Urinary bladder (tissue), 3 donors: ENCODE measurements at regions not wholly inside any gene's neighbourhood (a gene's known extent, or its start where the extent isn't known, plus 50 kb on each side); places are given as distances from the start of the nearest gene placed in this dataset.

Experiments
- DNase-seq: peaks from one replicate; pipeline ENCODE4 v3.0.0-alpha.2; 2015; ENCODE audit errors: extremely low spot score
- H3K27ac ChIP-seq: one replicate; pipeline ENCODE4 v1.5.1; 2013; ENCODE audit warnings: low read depth, mild to moderate bottlenecking, moderate library complexity
- H3K36me3 ChIP-seq: one replicate; pipeline ENCODE4 v1.6.1; 2013; ENCODE audit warnings: mild to moderate bottlenecking, moderate library complexity; ENCODE audit not compliant: insufficient read depth
- H3K4me1 ChIP-seq: one replicate; pipeline ENCODE4 v1.6.1; 2013; ENCODE audit warnings: mild to moderate bottlenecking, moderate library complexity; ENCODE audit not compliant: insufficient read depth
- H3K4me3 ChIP-seq: one replicate; pipeline ENCODE4 v1.5.1; 2013; ENCODE audit warnings: low read depth, low read length
- WGBS: extraction: QIAGEN DNeasy Blood & Tissue Kit; methylation state at CpG from one replicate; pipeline ENCODE4 v1.1.7; 2013; 5-methylcytosine and 5-hydroxymethylcytosine counted together
- donor health status: healthy with polysubstance abuse.
- donor health status: healthy.

DNA sequence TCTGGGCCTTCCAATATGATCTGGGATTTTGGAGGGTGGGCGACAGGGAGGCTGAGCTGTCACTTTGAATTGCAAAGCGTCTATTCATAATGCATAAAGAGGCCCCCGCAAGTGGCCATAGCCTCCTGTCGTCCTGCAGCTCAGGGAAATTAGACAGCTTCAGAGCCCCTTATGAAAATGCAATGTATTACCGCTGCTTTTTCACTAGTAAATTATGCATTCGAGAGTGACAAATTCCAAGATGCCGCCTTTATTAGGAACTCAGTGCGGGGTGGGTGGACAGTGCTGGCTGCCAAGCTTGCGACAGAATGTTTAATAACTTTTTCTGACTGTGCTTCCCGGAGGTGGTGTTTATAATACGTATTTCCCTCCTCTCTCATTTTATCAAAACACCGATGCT lies 168.5 kb downstream of the DHX35 start:
- Histone ChIP-seq H3K27ac (no peak overlapping the region), H3K36me3 (no peaks in the 10 kb centered on the region), H3K4me1 (no peaks in the 10 kb centered on the region), H3K4me3 (no peak overlapping the region)
- no peak for DNase-seq
- 61% methylated on average over 12 of the region's 12 CpGs for WGBS

DNA sequence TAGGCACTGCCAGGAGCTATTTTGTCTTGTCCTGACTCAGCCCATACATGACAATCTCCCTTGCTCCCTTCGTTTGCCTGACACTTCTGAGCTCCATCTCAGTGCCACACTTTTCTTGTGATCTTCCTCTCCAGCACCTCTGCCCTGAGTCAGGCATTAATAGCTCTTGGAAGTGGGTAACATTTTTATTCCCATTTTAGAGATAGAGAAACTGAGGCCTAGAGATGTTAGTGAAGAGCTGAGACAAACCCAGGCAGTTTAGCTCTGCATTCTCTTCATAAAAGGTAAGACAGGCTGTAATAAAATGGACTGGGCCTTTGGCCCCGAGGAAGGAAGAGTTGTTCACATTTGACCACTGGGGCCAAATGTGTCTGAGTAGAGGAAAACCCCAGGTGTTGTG lies 167.4 kb downstream of the DHX35 start:
- WGBS, result 69% methylated on average over 2 of the region's 2 CpGs
- Histone ChIP-seq H3K27ac (no peak overlapping the region), H3K4me1 (no peaks in the 10 kb centered on the region), H3K36me3 (no peaks in the 10 kb centered on the region), H3K4me3 (no peak overlapping the region)
- no peak for DNase-seq

DNA sequence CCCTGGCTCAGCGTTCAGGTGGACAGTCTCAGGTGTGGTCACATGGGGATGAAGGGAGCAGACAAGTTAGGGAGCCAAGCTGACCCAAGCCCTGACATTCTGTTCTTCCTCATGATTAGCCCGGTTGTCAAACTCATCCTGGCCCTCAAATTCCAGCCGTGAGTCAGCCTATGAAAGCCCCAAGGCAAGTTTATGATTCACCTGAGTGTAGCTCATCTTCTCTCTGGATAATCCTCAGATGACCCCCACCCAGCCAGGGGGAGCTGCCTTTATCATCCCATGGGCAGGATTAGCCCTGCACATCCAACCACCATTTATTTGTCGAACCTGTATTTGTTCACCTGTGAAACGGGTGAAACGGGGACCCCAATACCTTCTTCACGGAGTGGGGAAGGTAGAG lies 161.9 kb downstream of the DHX35 start:
- WGBS, result 92% methylated on average over 7 of the region's 7 CpGs
- H3K36me3 ChIP-seq, result no peaks in the 10 kb centered on the region
- DNase-seq, result no peak
- no peak overlapping the region for H3K4me3 ChIP-seq
- H3K4me1 ChIP-seq, result no peaks in the 10 kb centered on the region
- no peak overlapping the region for H3K27ac ChIP-seq

DNA sequence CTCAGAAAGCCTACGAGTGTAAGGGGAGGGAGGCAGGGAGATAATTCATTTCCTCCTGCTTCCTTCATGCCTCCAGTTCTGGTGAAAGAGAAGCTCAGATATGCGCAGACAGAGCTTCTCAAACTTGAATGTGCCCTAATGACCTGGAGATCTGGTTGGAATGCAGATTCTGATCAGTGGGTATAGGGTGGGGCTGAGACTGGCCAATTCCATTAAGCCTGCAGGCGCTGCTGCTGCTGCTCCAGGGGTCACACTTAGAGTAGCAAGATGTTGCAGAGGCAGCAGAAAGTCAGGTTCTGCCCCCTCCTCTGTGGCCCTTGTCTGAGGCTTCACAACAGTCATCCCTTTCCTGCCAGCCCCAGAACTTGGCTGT lies 161.0 kb downstream of the DHX35 start:
- no peak overlapping the region for H3K4me3 ChIP-seq
- DNase-seq, result no peak
- H3K36me3 ChIP-seq, result no peaks in the 10 kb centered on the region
- no peak overlapping the region for H3K27ac ChIP-seq
- H3K4me1 ChIP-seq, result no peaks in the 10 kb centered on the region
- WGBS, result 45% methylated on average over 3 of the region's 3 CpGs

DNA sequence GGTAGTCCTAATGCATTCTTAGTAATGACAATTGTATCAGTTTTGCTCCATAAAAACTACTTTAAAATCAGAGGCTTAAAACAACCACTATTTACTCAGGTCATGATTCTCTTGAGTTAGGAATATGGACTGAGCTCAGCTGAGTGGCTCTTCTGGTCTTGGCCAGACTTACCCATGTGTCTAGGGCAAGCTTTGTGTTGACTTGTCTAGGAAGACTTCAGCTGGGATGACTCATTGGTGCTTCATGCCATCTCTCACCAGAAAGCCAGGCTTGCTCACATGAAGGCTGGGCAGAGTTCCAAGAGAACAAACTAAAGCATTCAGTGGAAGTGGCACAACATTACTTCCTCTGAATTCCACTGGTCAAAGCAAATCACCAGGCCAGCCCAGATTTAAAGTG lies 155.3 kb downstream of the DHX35 start:
- Histone ChIP-seq H3K36me3 (no peaks in the 10 kb centered on the region), H3K4me3 (no peak overlapping the region), H3K4me1 (no peaks in the 10 kb centered on the region), H3K27ac (no peak overlapping the region)
- DNase-seq, result no peak

DNA sequence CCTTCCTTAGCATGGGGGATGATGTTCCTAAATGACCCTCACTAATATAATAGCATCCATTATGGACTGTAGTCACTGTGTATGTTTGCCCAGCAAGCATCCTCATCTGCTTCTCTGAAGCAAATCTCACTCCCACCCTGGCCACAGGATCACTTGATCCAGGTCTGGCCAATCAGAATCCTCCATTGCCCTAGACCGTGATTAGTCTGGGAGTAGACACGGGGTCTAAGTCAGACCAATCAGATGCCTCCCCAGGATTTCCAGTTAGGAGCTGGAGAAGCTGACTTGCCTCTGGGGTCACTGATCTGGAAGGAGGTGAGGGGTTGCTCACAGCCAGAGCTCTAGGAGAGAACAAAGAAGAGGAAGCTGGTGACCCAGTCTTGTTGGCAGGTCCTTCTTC lies 153.9 kb downstream of the DHX35 start:
- Histone ChIP-seq H3K4me1 (no peaks in the 10 kb centered on the region), H3K27ac (no peak overlapping the region), H3K36me3 (no peaks in the 10 kb centered on the region), H3K4me3 (no peak overlapping the region)
- WGBS, result 92% methylated on average over 2 of the region's 2 CpGs
- no peak for DNase-seq

DNA sequence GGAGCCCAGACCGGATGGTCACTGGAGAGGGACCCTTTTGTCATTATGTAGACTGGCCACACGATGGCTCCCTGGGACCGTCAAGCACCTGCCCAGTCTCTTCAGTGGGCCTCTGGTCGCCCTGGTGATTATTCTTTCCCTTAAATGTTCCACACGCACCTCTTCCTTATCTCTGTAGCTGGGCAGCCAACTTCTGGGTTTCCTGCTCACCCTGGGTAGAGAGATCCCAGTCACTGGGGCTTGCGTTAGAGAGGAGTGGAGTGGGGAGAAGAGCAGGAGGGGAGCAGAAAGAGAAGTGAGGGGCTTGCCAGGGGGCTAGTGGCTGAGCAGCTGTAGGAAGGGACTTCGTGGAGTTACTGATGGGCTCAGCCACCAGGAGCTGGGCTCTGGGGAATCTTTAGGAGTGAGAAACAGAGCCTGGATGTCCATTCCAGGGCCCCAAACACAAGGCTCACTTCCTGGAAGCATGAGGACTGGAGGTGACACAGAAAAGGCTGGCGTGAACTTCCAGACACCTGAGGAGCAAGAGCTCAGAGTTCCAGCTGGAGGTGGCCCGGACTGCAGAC lies 150.1 kb downstream of the DHX35 start:
- H3K36me3 ChIP-seq, result no peaks in the 10 kb centered on the region
- WGBS, result 27% methylated on average over 9 of the region's 9 CpGs
- H3K27ac ChIP-seq, result no peak overlapping the region
- DNase-seq, result no peak
- no peak overlapping the region for H3K4me3 ChIP-seq
- no peaks in the 10 kb centered on the region for H3K4me1 ChIP-seq

DNA sequence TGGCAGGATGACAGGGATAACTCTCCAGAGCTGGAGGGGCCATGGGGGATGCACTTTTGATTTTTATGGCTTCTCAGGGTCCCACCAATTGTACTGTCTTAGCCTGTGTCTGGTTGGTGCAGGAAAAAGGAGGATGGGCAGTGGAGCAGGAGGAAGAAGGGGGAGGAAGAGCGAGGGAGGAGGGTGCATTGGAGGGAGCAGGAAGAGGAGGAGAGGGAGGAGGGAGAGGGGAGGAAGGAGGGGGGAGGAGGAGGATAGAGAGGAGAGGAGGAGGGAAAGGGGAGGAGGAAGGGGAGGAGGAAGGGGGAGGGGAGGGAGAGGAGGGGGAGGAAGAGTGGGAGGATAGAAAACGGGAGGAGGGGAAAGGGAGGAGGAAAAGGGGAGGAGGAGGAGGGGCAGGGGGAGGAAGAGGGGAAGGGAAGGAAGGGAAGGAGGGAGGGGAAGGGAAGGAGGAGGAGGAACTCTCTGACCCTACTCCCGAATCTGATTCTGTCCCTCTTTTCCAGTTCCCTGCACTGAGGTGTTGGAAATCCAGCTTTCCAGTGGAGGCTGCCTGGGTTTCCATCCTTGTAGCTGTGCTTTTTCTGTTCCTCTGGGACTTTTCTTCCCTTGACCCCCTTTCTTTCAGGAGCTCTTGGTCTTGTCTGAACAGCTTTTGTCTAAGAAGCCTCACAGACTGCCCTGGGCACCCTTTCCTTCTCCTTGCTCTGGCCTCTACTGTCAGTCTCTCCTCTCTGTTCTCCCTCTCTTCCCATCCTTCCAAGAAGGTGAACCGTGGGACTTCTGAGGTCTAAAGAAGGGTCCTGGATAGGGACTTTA lies 149.4 kb downstream of the DHX35 start:
- Histone ChIP-seq H3K4me3 (no peak overlapping the region), H3K27ac (no peak overlapping the region), H3K4me1 (no peaks in the 10 kb centered on the region), H3K36me3 (no peaks in the 10 kb centered on the region)
- WGBS, result 7% methylated on average over 4 of the region's 4 CpGs
- no peak for DNase-seq

DNA sequence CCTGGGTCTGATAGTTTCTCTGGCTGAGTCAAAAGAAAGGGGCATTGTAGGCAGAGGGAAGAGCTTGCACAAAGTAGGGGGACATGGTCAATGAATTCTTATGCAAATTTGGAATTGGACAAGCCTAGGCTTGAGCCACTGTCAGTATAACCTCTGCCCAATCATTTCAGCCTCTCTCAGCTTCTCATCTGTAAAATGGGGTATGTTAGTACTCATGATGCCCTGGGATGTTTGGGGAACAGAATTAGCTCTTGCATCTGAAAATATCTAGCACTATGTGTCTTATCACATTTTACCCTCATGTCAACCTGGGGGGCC lies 148.6 kb downstream of the DHX35 start:
- H3K36me3 ChIP-seq, result no peaks in the 10 kb centered on the region
- no peak overlapping the region for H3K27ac ChIP-seq

DNA sequence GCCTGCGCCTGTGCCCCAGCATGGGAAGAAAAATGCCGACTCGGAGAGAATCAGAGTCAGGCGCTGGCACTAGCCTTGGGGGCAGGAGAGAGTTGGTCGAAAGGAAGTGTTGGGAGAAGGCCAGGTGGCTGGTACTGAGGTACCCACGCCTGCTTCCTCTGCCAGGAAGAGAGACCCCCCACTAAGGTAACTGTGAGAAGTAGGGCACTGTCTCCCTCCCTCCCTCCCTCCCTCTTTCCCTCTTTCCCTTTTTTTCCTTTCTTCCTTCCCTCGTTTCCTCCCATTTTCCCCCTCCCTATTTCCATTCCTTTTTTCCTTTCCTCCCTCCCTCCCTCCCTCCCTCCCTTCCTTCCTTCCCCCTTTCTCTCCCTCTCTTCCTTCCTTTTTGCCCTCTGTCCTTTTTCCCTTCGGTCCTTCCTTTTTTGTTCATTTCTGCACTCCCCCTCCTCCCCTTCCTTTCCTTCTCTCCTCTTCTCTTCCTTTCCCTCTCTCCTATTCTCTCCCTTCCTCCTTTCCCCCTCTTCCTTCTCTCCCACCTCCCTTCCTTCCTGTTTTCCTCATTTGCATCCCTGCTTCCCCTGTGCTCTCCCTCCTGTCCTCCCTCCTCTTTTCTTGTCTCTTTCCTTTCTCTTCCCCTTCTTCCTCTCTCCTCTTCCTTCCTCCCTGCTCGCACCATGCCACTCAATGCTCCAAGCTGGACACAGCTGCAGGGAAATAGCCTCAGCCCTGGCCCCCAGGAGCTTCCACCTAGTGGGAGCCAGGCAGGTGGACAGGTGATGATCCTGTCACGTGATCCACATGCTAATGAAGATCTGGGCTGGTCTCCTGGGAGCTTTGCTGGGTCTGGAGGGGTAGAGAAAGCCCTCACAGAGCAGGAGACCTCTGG lies 148.0 kb downstream of the DHX35 start:
- H3K36me3 ChIP-seq, result no peaks in the 10 kb centered on the region

More for the DNA sequence above, 148.6 kb downstream of the DHX35 start:
- DNase-seq, result no peak
- H3K4me3 ChIP-seq, result no peak overlapping the region
- no peaks in the 10 kb centered on the region for H3K4me1 ChIP-seq

DNA sequence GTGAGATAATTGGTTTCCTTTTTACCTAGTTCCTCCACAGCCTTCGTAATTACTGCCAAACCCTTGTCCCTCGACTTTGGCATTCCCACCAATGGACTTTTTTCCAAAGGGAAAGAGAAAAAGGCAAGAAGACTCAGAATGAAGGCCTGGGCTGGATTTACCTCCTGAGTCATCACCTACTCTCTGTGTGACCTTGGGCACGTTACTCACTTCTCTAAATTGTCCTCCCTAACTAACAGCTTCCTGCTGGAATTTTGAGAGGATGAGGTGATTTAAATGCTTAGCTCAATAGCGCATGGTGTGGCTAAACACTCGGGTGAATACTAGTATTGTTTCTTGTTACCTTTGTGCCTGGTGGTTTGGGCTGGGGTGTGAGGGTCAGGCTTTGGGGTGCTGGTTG lies 146.6 kb downstream of the DHX35 start:
- DNase-seq, result no peak
- H3K36me3 ChIP-seq, result no peaks in the 10 kb centered on the region

More for the DNA sequence above, 148.0 kb downstream of the DHX35 start:
- no peak for DNase-seq
- no peak overlapping the region for H3K4me3 ChIP-seq
- H3K27ac ChIP-seq, result no peak overlapping the region
- WGBS, result 28% methylated on average over 10 of the region's 10 CpGs
- no peaks in the 10 kb centered on the region for H3K4me1 ChIP-seq

DNA sequence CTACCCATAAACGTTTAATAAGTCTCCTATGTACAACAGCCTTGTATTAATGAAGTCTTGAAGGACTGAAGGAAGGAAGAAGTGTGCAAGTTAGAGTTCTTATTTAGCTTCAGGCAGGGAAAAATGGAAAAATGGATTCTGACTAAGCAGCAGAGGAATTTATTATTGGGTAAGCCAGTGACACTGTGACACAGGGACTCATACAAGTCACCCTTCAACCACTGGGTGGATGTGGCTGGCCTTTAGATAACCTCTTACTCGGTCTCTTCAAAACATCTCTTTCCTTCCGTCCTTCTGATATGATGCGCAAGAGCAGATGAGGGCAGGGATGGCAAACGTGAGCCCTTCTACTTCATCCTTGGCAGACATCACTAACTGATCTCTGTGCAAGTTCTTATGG lies 145.6 kb downstream of the DHX35 start:
- no peak for DNase-seq
- WGBS, result 67% methylated on average over 5 of the region's 5 CpGs

More for the DNA sequence above, 146.6 kb downstream of the DHX35 start:
- H3K4me3 ChIP-seq, result no peak overlapping the region
- no peaks in the 10 kb centered on the region for H3K4me1 ChIP-seq
- WGBS, result 52% methylated on average over 5 of the region's 5 CpGs
- H3K27ac ChIP-seq, result no peak overlapping the region

DNA sequence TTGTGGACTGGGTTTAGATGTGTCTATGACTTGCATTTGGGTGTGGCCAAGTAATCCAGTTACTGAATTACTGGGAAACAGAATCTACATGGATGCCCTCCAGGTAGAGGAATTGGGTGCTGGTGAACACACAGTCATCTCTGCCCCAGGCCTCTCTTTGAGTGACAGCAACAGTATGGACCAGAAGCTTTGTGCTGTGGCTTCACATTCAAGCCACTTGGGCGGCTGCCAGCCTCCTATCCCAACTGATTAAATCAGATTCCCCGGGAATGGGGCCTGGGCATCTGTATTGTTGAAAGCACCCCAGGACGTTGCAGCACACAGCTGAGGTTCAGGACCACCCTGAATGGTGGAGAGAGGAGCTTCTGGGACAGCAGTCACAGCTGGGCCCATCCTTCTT lies 144.6 kb downstream of the DHX35 start:
- no peak for DNase-seq
- Histone ChIP-seq H3K4me1 (no peaks in the 10 kb centered on the region), H3K27ac (no peak overlapping the region), H3K36me3 (no peaks in the 10 kb centered on the region), H3K4me3 (no peak overlapping the region)
- 81% methylated on average over 3 of the region's 3 CpGs for WGBS

More for the DNA sequence above, 145.6 kb downstream of the DHX35 start:
- no peaks in the 10 kb centered on the region for H3K4me1 ChIP-seq
- H3K36me3 ChIP-seq, result no peaks in the 10 kb centered on the region
- no peak overlapping the region for H3K4me3 ChIP-seq
- H3K27ac ChIP-seq, result no peak overlapping the region

DNA sequence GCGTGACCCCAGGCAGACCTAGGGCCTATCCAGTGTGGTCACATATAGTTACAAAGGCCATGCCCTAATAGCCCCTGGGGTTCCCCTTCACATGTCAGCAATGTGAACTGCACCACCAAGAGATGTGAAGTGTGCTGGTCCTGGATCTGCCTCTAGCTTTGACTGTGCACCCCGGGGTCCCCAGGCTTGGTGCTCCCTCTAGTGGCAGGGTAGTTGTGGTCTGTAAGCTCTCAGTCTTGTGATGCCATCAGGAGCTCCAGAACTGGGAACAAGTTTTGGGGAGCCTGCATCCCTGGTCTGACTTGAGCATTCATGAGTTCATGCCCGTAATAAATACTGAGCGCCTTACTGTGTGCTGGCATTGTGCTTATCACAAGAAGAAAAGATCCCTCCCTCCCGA lies 143.4 kb downstream of the DHX35 start:
- Histone ChIP-seq H3K27ac (no peak overlapping the region), H3K36me3 (no peaks in the 10 kb centered on the region), H3K4me1 (no peaks in the 10 kb centered on the region), H3K4me3 (no peak overlapping the region)
- DNase-seq, result no peak
- WGBS, result 88% methylated on average over 5 of the region's 5 CpGs
